DND-41 (cell line): ENCODE measurements at regions not wholly inside any gene's neighbourhood (a gene's known extent, or its start where the extent isn't known, plus 50 kb on each side); places are given as distances from the start of the nearest gene placed in this dataset.
"Not testable (repeated sequence)": the region's sequence is repeated elsewhere in the genome, so short reads cannot be mapped to it uniquely, and the experiment has no call there.

Experiments used
- ATAC-seq: fragments of 200-7000 bp; cut with Tn5 transposase; 3 replicates; pipeline ENCODE4 v1.9.1; 2021; ENCODE audit warnings: low read depth; ENCODE audit not compliant: insufficient read depth
- DNase-seq: peaks from one replicate; pipeline ENCODE4 v3.0.0-alpha.2; 2020
- H2AFZ ChIP-seq: 2 replicates; pipeline ENCODE4 v1.6.0; 2012; ENCODE audit warnings: low read depth, low read length
- H3K27ac ChIP-seq: 2 replicates; pipeline ENCODE4 v1.5.1; 2012; ENCODE audit warnings: low read length, inconsistent platforms
- H3K27me3 ChIP-seq: fragments of 200-600 bp; sonication (generic); 2 replicates; pipeline ENCODE4 v1.6.0; 2012; ENCODE audit warnings: low read length, mild to moderate bottlenecking, inconsistent platforms; ENCODE audit not compliant: insufficient read depth, poor library complexity
- H3K36me3 ChIP-seq: 2 replicates; pipeline ENCODE4 v1.5.1; 2012; ENCODE audit warnings: low read length, inconsistent platforms; ENCODE audit not compliant: insufficient read depth
- H3K4me1 ChIP-seq: 2 replicates; pipeline ENCODE4 v1.5.1; 2012; ENCODE audit warnings: mild to moderate bottlenecking, low read length; ENCODE audit not compliant: insufficient read depth
- H3K4me2 ChIP-seq: 2 replicates; pipeline ENCODE4 v1.6.0; 2012; ENCODE audit warnings: mild to moderate bottlenecking, moderate library complexity, low read length, inconsistent platforms; ENCODE audit not compliant: insufficient read depth
- H3K4me3 ChIP-seq, 2 experiments: fragments of 200-600 bp in 1 of 2; shearing (Covaris generic) in 1 of 2; 2 replicates each; pipeline ENCODE4 v1.5.1; 2012 to 2016; ENCODE audit warnings: inconsistent platforms in 2 of 2, low read length in 2 of 2, mild to moderate bottlenecking in 2 of 2, low read depth in 1 of 2, moderate library complexity in 1 of 2
- H3K79me2 ChIP-seq: 2 replicates; pipeline ENCODE4 v1.6.0; 2012; ENCODE audit warnings: low read length, inconsistent platforms; ENCODE audit not compliant: insufficient read depth
- H3K9ac ChIP-seq: 2 replicates; pipeline ENCODE4 v1.6.0; 2012; ENCODE audit warnings: low read depth, mild to moderate bottlenecking, inconsistent platforms, low read length, moderate library complexity
- H3K9me3 ChIP-seq: 2 replicates; pipeline ENCODE4 v1.5.1; 2012; ENCODE audit warnings: low read length, moderate library complexity, mild to moderate bottlenecking, inconsistent platforms; ENCODE audit not compliant: insufficient read depth, severe bottlenecking
- H4K20me1 ChIP-seq: 2 replicates; pipeline ENCODE4 v1.6.0; 2012; ENCODE audit warnings: low read length; ENCODE audit not compliant: insufficient read depth
- EZH2 ChIP-seq: IDR thresholded peaks from 3 replicates; pipeline ENCODE4 v1.6.1; 2012; ENCODE audit warnings: borderline replicate concordance, low read depth, mild to moderate bottlenecking, moderate library complexity, low read length, inconsistent platforms; ENCODE audit not compliant: severe bottlenecking
- TF ChIP-seq, protein P1 (sequence below): IDR thresholded peaks from 2 replicates; pipeline ENCODE4 v1.5.1; 2012; ENCODE audit warnings: borderline replicate concordance, low read length, moderate library complexity, mild to moderate bottlenecking; ENCODE audit not compliant: poor library complexity, severe bottlenecking; ENCODE audit errors: extremely low read depth

DNA sequence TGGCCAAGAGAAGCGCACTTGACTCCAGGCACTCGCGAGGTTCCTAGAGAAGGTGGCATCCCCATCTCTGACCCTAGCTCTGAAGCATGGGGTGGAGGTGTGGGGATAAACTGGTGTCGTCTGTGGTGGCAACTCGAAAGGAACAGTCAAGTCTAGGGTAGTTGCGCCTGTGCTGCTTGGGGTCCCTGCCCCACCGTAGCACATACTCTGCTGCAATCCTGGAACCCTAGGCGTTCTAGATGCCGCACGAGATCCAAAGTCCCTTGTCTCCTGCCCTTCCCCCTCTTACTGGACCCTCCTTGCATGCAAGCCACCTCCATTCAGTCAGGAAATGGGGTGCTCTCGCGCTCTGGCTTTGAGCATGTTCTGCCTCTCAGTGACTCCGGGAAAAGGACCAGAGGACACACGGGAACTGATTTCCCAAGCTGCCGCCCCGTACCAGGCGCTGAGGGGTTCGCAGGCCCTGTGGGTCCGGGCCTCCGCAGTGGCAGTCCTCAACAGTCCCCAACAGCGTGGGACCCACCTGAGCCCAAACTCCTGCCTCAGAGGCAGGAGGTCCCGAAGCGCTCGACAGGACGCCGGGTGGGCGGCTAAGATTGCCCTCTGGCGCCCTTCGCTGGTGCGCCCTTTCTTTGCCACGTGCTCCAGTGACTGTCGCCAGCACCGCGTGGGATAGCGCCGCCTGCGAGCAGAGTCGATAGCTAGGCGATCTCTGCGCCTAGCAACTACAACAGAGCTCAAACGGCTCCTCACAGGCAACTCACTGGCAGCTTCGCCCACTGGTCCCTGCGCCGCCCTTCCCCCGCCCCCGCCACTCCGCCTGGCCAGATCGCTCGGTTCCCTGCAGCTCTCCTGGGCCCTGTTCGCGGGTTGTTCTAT lies 452.0 kb downstream of the REEP3 start:
- Histone ChIP-seq H3K79me2 (no peaks in the 10 kb centered on the region), H3K9ac (no peak overlapping the region), H3K4me2 (no peak overlapping the region), H3K27me3 (no peaks in the 10 kb centered on the region), H3K4me3 (no peak overlapping the region), H3K27ac (no peak overlapping the region), H3K4me1 (no peaks in the 10 kb centered on the region), H3K36me3 (no peaks in the 10 kb centered on the region), H2AFZ (no peak overlapping the region), H3K9me3 (no peaks in the 10 kb centered on the region), H4K20me1 (no peaks in the 10 kb centered on the region)
- TF ChIP-seq EZH2: no peak
- TF ChIP-seq, protein P1, sequence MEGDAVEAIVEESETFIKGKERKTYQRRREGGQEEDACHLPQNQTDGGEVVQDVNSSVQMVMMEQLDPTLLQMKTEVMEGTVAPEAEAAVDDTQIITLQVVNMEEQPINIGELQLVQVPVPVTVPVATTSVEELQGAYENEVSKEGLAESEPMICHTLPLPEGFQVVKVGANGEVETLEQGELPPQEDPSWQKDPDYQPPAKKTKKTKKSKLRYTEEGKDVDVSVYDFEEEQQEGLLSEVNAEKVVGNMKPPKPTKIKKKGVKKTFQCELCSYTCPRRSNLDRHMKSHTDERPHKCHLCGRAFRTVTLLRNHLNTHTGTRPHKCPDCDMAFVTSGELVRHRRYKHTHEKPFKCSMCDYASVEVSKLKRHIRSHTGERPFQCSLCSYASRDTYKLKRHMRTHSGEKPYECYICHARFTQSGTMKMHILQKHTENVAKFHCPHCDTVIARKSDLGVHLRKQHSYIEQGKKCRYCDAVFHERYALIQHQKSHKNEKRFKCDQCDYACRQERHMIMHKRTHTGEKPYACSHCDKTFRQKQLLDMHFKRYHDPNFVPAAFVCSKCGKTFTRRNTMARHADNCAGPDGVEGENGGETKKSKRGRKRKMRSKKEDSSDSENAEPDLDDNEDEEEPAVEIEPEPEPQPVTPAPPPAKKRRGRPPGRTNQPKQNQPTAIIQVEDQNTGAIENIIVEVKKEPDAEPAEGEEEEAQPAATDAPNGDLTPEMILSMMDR: no peak
- no peak for DNase-seq
- no peak for ATAC-seq

GRCh38 chr10:63976538-63976937 lies 455.3 kb downstream of the REEP3 start:
- Histone ChIP-seq H3K4me2 (no peak overlapping the region), H3K36me3 (no peaks in the 10 kb centered on the region), H3K27ac (no peak overlapping the region), H3K4me3 (no peak overlapping the region), H4K20me1 (no peaks in the 10 kb centered on the region), H3K4me1 (no peaks in the 10 kb centered on the region), H3K27me3 (no peaks in the 10 kb centered on the region), H3K9me3 (no peaks in the 10 kb centered on the region), H3K9ac (no peak overlapping the region), H2AFZ (no peak overlapping the region), H3K79me2 (no peaks in the 10 kb centered on the region)
- peak; percentile 85 for ATAC-seq
- DNase-seq: peak; percentile 40
- no peak for TF ChIP-seq EZH2
- TF ChIP-seq, protein P1: peak; percentile 72

DNA sequence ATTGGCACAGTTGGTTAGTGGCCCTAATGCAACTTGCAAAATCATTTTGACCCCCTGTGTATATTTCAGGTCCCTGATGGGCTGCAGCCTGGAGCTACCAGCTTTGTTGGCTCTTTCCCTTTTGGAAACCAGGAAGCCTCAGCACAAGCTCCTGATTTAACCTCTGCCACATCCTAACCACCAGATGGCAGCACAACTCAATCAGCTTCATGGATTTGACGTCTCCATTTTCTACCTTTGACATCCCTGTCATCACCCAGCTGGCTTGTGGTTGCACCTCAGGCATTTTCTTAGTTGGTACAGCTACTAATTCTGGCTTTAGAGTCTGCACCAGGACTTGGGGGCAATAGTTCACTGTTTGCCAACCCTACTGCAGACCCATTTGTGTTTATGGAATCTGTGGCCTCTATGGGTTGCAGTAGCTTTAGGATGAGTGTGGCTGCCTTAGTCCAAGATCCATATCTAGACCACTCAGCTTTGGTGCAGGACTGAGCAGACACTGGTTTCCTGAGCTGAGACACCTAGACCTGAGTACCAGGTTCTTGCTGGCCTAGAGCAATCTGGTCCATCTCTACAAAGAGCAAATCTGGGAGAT lies 456.2 kb downstream of the REEP3 start:
- Histone ChIP-seq H3K4me2 (no peak overlapping the region), H3K9ac (no peak overlapping the region), H3K27me3 (no peaks in the 10 kb centered on the region), H3K79me2 (no peaks in the 10 kb centered on the region), H3K4me1 (no peaks in the 10 kb centered on the region), H2AFZ (no peak overlapping the region), H3K27ac (no peak overlapping the region), H3K4me3 (no peak overlapping the region), H3K36me3 (no peaks in the 10 kb centered on the region), H4K20me1 (no peaks in the 10 kb centered on the region), H3K9me3 (no peaks in the 10 kb centered on the region)
- no peak for TF ChIP-seq EZH2
- TF ChIP-seq, protein P1: peak; percentile 69
- DNase-seq: peak; percentile 34
- peak; percentile 63; the same call in 2 of the 3 replicates for ATAC-seq

DNA sequence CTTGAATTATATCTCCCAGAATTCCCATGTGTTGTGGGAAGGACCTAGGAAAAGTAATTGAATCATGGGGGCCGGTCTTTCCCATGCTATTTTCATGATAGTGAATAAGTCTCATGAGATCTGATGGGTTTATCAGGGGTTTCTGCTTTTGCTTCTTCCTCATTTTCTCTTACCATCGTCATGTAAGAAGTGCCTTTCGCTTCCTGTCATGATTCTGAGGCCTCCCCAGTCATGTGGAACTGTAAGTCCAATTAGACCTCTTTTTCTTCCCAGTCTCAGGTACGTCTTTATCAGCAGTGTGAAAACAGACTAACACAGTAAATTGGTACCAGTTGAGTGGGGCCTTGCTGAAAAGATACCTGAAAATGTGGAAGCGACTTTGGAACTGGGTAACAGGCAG lies 459.7 kb downstream of the REEP3 start:
- not testable (repeated sequence) for H3K9me3 ChIP-seq, H3K27ac ChIP-seq

GRCh38 chr10:63984061-63984460 lies 462.9 kb downstream of the REEP3 start:
- H2AFZ ChIP-seq, H3K79me2 ChIP-seq, H4K20me1 ChIP-seq, H3K27me3 ChIP-seq, H3K4me2 ChIP-seq, H3K9ac ChIP-seq, H3K36me3 ChIP-seq, H3K9me3 ChIP-seq, H3K4me3 ChIP-seq, H3K4me1 ChIP-seq, H3K27ac ChIP-seq, ATAC-seq, DNase-seq: not testable (repeated sequence)

More for the DNA sequence above, 459.7 kb downstream of the REEP3 start:
- not testable (repeated sequence) for H3K9ac ChIP-seq, H3K79me2 ChIP-seq, H4K20me1 ChIP-seq, H3K4me3 ChIP-seq, H3K4me1 ChIP-seq, H2AFZ ChIP-seq, H3K27me3 ChIP-seq, DNase-seq, H3K36me3 ChIP-seq, ATAC-seq, H3K4me2 ChIP-seq
